OCI-LY1 (cell line): ENCODE measurements at regions not wholly inside any gene's neighbourhood (a gene's known extent, or its start where the extent isn't known, plus 50 kb on each side); places are given as distances from the start of the nearest gene placed in this dataset.

ENCODE experiments used
- H2AFZ ChIP-seq: fragments of 200-600 bp; sonication (generic), shearing (Covaris generic); 2 replicates; pipeline ENCODE4 v1.6.0; 2014; ENCODE audit warnings: antibody characterized with exemption, mild to moderate bottlenecking, low read length
- H3F3A ChIP-seq: fragments of 200-600 bp; sonication (generic), shearing (Covaris generic); 2 replicates; pipeline ENCODE4 v1.6.0; 2014; ENCODE audit warnings: mild to moderate bottlenecking, antibody characterized with exemption, low read length, moderate library complexity; ENCODE audit not compliant: insufficient read depth
- H3K27ac ChIP-seq: fragments of 200-600 bp; sonication (generic); 2 replicates; pipeline ENCODE4 v1.5.1; 2014; ENCODE audit warnings: low read length, mixed run types, mild to moderate bottlenecking, low read depth; ENCODE audit not compliant: poor library complexity, severe bottlenecking
- H3K27me3 ChIP-seq: fragments of 200-600 bp; sonication (generic); 2 replicates; pipeline ENCODE4 v1.6.0; 2014; ENCODE audit warnings: antibody characterized with exemption, mild to moderate bottlenecking, low read length, moderate library complexity; ENCODE audit not compliant: insufficient read depth
- H3K36me3 ChIP-seq: fragments of 200-600 bp; sonication (generic); 2 replicates; pipeline ENCODE4 v1.6.1; 2014; ENCODE audit warnings: mild to moderate bottlenecking, antibody characterized with exemption, low read length, moderate library complexity, mixed read lengths; ENCODE audit not compliant: insufficient read depth
- H3K4me1 ChIP-seq: fragments of 200-600 bp; sonication (generic); 2 replicates; pipeline ENCODE4 v1.5.1; 2014; ENCODE audit warnings: mild to moderate bottlenecking, low read length, moderate library complexity; ENCODE audit not compliant: insufficient read depth, severe bottlenecking
- H3K4me2 ChIP-seq: fragments of 200-600 bp; sonication (generic), shearing (Covaris generic); 2 replicates; pipeline ENCODE4 v1.6.1; 2014; ENCODE audit warnings: low read length
- H3K4me3 ChIP-seq: fragments of 200-600 bp; sonication (generic); 2 replicates; pipeline ENCODE4 v1.5.1; 2014; ENCODE audit warnings: low read length, low read depth, mild to moderate bottlenecking, mixed read lengths; ENCODE audit not compliant: poor library complexity, severe bottlenecking
- H3K79me2 ChIP-seq: fragments of 200-600 bp; shearing (Covaris generic); 2 replicates; pipeline ENCODE4 v1.6.1; 2016; ENCODE audit warnings: mixed run types, low read length, mixed read lengths; ENCODE audit not compliant: insufficient read depth
- H3K9ac ChIP-seq: fragments of 200-600 bp; sonication (generic), shearing (Covaris generic); 2 replicates; pipeline ENCODE4 v1.6.1; 2014; ENCODE audit warnings: mild to moderate bottlenecking, low read length, mixed read lengths
- H3K9me2 ChIP-seq: fragments of 200-600 bp; sonication (generic), shearing (Covaris generic); 2 replicates; pipeline ENCODE4 v1.6.1; 2014; ENCODE audit warnings: low read depth, mild to moderate bottlenecking, low read length, mixed read lengths
- H3K9me3 ChIP-seq: fragments of 200-600 bp; shearing (Covaris generic); 2 replicates; pipeline ENCODE4 v1.6.1; 2014; ENCODE audit warnings: low read length, mixed read lengths
- H4K20me1 ChIP-seq: fragments of 200-600 bp; sonication (generic), shearing (Covaris generic); 2 replicates; pipeline ENCODE4 v1.6.0; 2016; ENCODE audit warnings: mild to moderate bottlenecking, low read length; ENCODE audit not compliant: insufficient read depth
- CTCF ChIP-seq: fragments of 200-600 bp; sonication (generic), shearing (Covaris generic); IDR thresholded peaks from 2 replicates; pipeline ENCODE4 v1.5.1; 2017; ENCODE audit warnings: mild to moderate bottlenecking, antibody characterized with exemption, low read length, moderate library complexity, mixed read lengths
- EZH2 ChIP-seq: fragments of 200-600 bp; sonication (generic), shearing (Covaris generic); IDR thresholded peaks from 2 replicates; pipeline ENCODE4 v1.8.0; 2017; ENCODE audit warnings: borderline replicate concordance, mixed run types, mild to moderate bottlenecking, antibody characterized with exemption, low read length, moderate library complexity, mixed read lengths

GRCh38 chr17:12574525-12574924, 91.2 kb upstream of the MYOCD start:
- Histone ChIP-seq H3F3A (no peaks in the 10 kb centered on the region), H3K36me3 (no peaks in the 10 kb centered on the region), H2AFZ (no peak overlapping the region), H3K4me1 (no peaks in the 10 kb centered on the region), H3K79me2 (no peaks in the 10 kb centered on the region), H3K4me3 (no peak overlapping the region), H3K9ac (no peak overlapping the region), H3K9me3 (no peaks in the 10 kb centered on the region), H4K20me1 (no peaks in the 10 kb centered on the region), H3K27me3 (no peaks in the 10 kb centered on the region), H3K9me2 (no peaks in the 10 kb centered on the region), H3K27ac (no peak overlapping the region), H3K4me2 (no peak overlapping the region)
- no peak for TF ChIP-seq CTCF
- no peak for TF ChIP-seq EZH2

GRCh38 chr17:12575641-12576040, 90.0 kb upstream of the MYOCD start:
- no peak overlapping the region for H3K9ac ChIP-seq
- no peak overlapping the region for H3K4me3 ChIP-seq
- H4K20me1 ChIP-seq, result no peaks in the 10 kb centered on the region
- TF ChIP-seq CTCF, result no peak
- TF ChIP-seq EZH2, result no peak
- H3K4me2 ChIP-seq, result no peak overlapping the region
- H3K4me1 ChIP-seq, result no peaks in the 10 kb centered on the region
- H3K79me2 ChIP-seq, result no peaks in the 10 kb centered on the region
- H3K9me3 ChIP-seq, result no peaks in the 10 kb centered on the region
- no peaks in the 10 kb centered on the region for H3F3A ChIP-seq
- no peaks in the 10 kb centered on the region for H3K36me3 ChIP-seq
- H3K27ac ChIP-seq, result no peak overlapping the region
- H3K27me3 ChIP-seq, result no peaks in the 10 kb centered on the region
- no peaks in the 10 kb centered on the region for H3K9me2 ChIP-seq
- no peak overlapping the region for H2AFZ ChIP-seq

- H4K20me1 ChIP-seq, result no peaks in the 10 kb centered on the region
- H3K9me2 ChIP-seq, result no peaks in the 10 kb centered on the region
- H3K4me1 ChIP-seq, result no peaks in the 10 kb centered on the region
Observed at GRCh38 chr17:12579288-12579687, 86.4 kb upstream of the MYOCD start.

More at GRCh38 chr17:12579288-12579687, 86.4 kb upstream of the MYOCD start:
- Histone ChIP-seq H3K79me2 (no peaks in the 10 kb centered on the region), H3K9ac (no peak overlapping the region), H3K36me3 (no peaks in the 10 kb centered on the region), H3K4me3 (no peak overlapping the region), H2AFZ (no peak overlapping the region), H3K27ac (no peak overlapping the region), H3F3A (no peaks in the 10 kb centered on the region), H3K27me3 (no peaks in the 10 kb centered on the region), H3K9me3 (no peaks in the 10 kb centered on the region), H3K4me2 (no peak overlapping the region)
- TF ChIP-seq CTCF (no peak), EZH2 (no peak)
